T-helper 2 cell treated with Interferon-gamma antibody and Interleukin-4, amounts not matched to agents 5 μg/mL and 100 μg/mL, for 36 hours (primary cell): ENCODE measurements at regions not wholly inside any gene's neighbourhood (a gene's known extent, or its start where the extent isn't known, plus 50 kb on each side); places are given as distances from the start of the nearest gene placed in this dataset.

Source experiments
- DNase-seq: peaks from one replicate; pipeline ENCODE4 v3.0.0; 2021; ENCODE audit warnings: low spot score
- H3K27ac Mint-ChIP-seq: one replicate; pipeline ENCODE4 v1.8.0; 2021; ENCODE audit warnings: mild to moderate bottlenecking, mixed read lengths
- H3K27me3 Mint-ChIP-seq: one replicate; pipeline ENCODE4 v1.8.0; 2021; ENCODE audit warnings: low read depth, mixed read lengths
- H3K36me3 Mint-ChIP-seq: one replicate; pipeline ENCODE4 v1.8.0; 2021; ENCODE audit warnings: low read depth, mixed read lengths
- H3K4me1 Mint-ChIP-seq: one replicate; pipeline ENCODE4 v1.8.0; 2021; ENCODE audit warnings: low read depth, mixed read lengths
- H3K4me3 Mint-ChIP-seq: one replicate; pipeline ENCODE4 v1.8.0; 2022; ENCODE audit warnings: mild to moderate bottlenecking, moderate library complexity, mixed read lengths
- H3K9me3 Mint-ChIP-seq: one replicate; pipeline ENCODE4 v1.8.0; 2021; ENCODE audit warnings: mixed read lengths

- no peak for DNase-seq
Observed at GRCh38 chr14:71716041-71716772, 216.0 kb upstream of the RGS6 start.

GRCh38 chr14:71720978-71721624, 211.1 kb upstream of the RGS6 start:
- Mint-ChIP-seq H3K4me3 (no peak overlapping the region), H3K36me3 (peaks cover 38% of the 10 kb centered on the region), H3K4me1 (peaks cover 9% of the 10 kb centered on the region), H3K27me3 (no peaks in the 10 kb centered on the region), H3K9me3 (no peaks in the 10 kb centered on the region), H3K27ac (no peak overlapping the region)
- no peak for DNase-seq

More at GRCh38 chr14:71716041-71716772, 216.0 kb upstream of the RGS6 start:
- H3K27ac Mint-ChIP-seq, result no peak overlapping the region
- H3K4me1 Mint-ChIP-seq, result peaks cover 23% of the 10 kb centered on the region
- no peak overlapping the region for H3K4me3 Mint-ChIP-seq
- no peaks in the 10 kb centered on the region for H3K27me3 Mint-ChIP-seq
- H3K9me3 Mint-ChIP-seq, result no peaks in the 10 kb centered on the region
- peaks cover 43% of the 10 kb centered on the region for H3K36me3 Mint-ChIP-seq

- H3K36me3 Mint-ChIP-seq, result peaks cover 38% of the 10 kb centered on the region
- H3K27ac Mint-ChIP-seq, result no peak overlapping the region
- no peak for DNase-seq
- H3K9me3 Mint-ChIP-seq, result no peaks in the 10 kb centered on the region
- no peaks in the 10 kb centered on the region for H3K27me3 Mint-ChIP-seq
- peaks cover 9% of the 10 kb centered on the region for H3K4me1 Mint-ChIP-seq
- no peak overlapping the region for H3K4me3 Mint-ChIP-seq
Observed at GRCh38 chr14:71721791-71722190, 210.4 kb upstream of the RGS6 start.

GRCh38 chr14:71722885-71723284, 209.3 kb upstream of the RGS6 start:
- peaks cover 9% of the 10 kb centered on the region for H3K4me1 Mint-ChIP-seq
- no peaks in the 10 kb centered on the region for H3K9me3 Mint-ChIP-seq
- no peaks in the 10 kb centered on the region for H3K27me3 Mint-ChIP-seq
- H3K36me3 Mint-ChIP-seq, result peaks cover 37% of the 10 kb centered on the region
- H3K27ac Mint-ChIP-seq, result no peak overlapping the region
- no peak for DNase-seq
- H3K4me3 Mint-ChIP-seq, result no peak overlapping the region

GRCh38 chr14:71725922-71726579, 206.2 kb upstream of the RGS6 start:
- no peaks in the 10 kb centered on the region for H3K9me3 Mint-ChIP-seq
- H3K36me3 Mint-ChIP-seq, result peaks cover 41% of the 10 kb centered on the region
- no peaks in the 10 kb centered on the region for H3K27me3 Mint-ChIP-seq
- no peak overlapping the region for H3K27ac Mint-ChIP-seq
- H3K4me3 Mint-ChIP-seq, result no peak overlapping the region
- no peak for DNase-seq
- peaks cover 5% of the 10 kb centered on the region for H3K4me1 Mint-ChIP-seq

GRCh38 chr14:71726580-71727021, 205.6 kb upstream of the RGS6 start:
- no peaks in the 10 kb centered on the region for H3K9me3 Mint-ChIP-seq
- H3K27me3 Mint-ChIP-seq, result no peaks in the 10 kb centered on the region
- H3K4me1 Mint-ChIP-seq, result peaks cover 5% of the 10 kb centered on the region
- peaks cover 45% of the 10 kb centered on the region for H3K36me3 Mint-ChIP-seq
- H3K4me3 Mint-ChIP-seq, result no peak overlapping the region
- no peak overlapping the region for H3K27ac Mint-ChIP-seq
- DNase-seq, result no peak

GRCh38 chr14:71728386-71728785, 203.8 kb upstream of the RGS6 start:
- H3K36me3 Mint-ChIP-seq, result peaks cover 41% of the 10 kb centered on the region
- DNase-seq, result no peak
- no peak overlapping the region for H3K27ac Mint-ChIP-seq
- peaks cover 5% of the 10 kb centered on the region for H3K4me1 Mint-ChIP-seq
- H3K4me3 Mint-ChIP-seq, result no peak overlapping the region
- no peaks in the 10 kb centered on the region for H3K27me3 Mint-ChIP-seq
- H3K9me3 Mint-ChIP-seq, result no peaks in the 10 kb centered on the region

GRCh38 chr14:71729596-71729995, 202.6 kb upstream of the RGS6 start:
- H3K4me1 Mint-ChIP-seq, result peaks cover 5% of the 10 kb centered on the region
- no peak overlapping the region for H3K27ac Mint-ChIP-seq
- no peaks in the 10 kb centered on the region for H3K27me3 Mint-ChIP-seq
- no peak overlapping the region for H3K4me3 Mint-ChIP-seq
- H3K9me3 Mint-ChIP-seq, result no peaks in the 10 kb centered on the region
- peaks cover 48% of the 10 kb centered on the region for H3K36me3 Mint-ChIP-seq
- DNase-seq, result no peak

- Mint-ChIP-seq H3K36me3 (peaks cover 45% of the 10 kb centered on the region), H3K4me3 (no peak overlapping the region), H3K27ac (no peak overlapping the region), H3K4me1 (peaks cover 5% of the 10 kb centered on the region), H3K9me3 (no peaks in the 10 kb centered on the region), H3K27me3 (no peaks in the 10 kb centered on the region)
- DNase-seq, result no peak
Observed at GRCh38 chr14:71730471-71730870, 201.8 kb upstream of the RGS6 start.

GRCh38 chr14:71731096-71731495, 201.1 kb upstream of the RGS6 start:
- Mint-ChIP-seq H3K27ac (no peak overlapping the region), H3K27me3 (no peaks in the 10 kb centered on the region)

GRCh38 chr14:71733210-71733883, 198.9 kb upstream of the RGS6 start:
- no peaks in the 10 kb centered on the region for H3K9me3 Mint-ChIP-seq
- H3K4me1 Mint-ChIP-seq, result no peaks in the 10 kb centered on the region
- peaks cover 53% of the 10 kb centered on the region for H3K36me3 Mint-ChIP-seq
- no peaks in the 10 kb centered on the region for H3K27me3 Mint-ChIP-seq
- no peak for DNase-seq
- H3K27ac Mint-ChIP-seq, result no peak overlapping the region
- H3K4me3 Mint-ChIP-seq, result no peak overlapping the region

More at GRCh38 chr14:71731096-71731495, 201.1 kb upstream of the RGS6 start:
- H3K4me3 Mint-ChIP-seq, result no peak overlapping the region
- H3K9me3 Mint-ChIP-seq, result no peaks in the 10 kb centered on the region
- peaks cover 45% of the 10 kb centered on the region for H3K36me3 Mint-ChIP-seq
- DNase-seq, result no peak
- H3K4me1 Mint-ChIP-seq, result no peaks in the 10 kb centered on the region

- Mint-ChIP-seq H3K9me3 (no peaks in the 10 kb centered on the region), H3K4me1 (no peaks in the 10 kb centered on the region), H3K36me3 (peaks cover 61% of the 10 kb centered on the region), H3K27ac (no peak overlapping the region), H3K27me3 (no peaks in the 10 kb centered on the region), H3K4me3 (no peak overlapping the region)
- DNase-seq, result no peak
Observed at GRCh38 chr14:71734076-71734475, 198.2 kb upstream of the RGS6 start.

GRCh38 chr14:71734885-71735284, 197.3 kb upstream of the RGS6 start:
- H3K27ac Mint-ChIP-seq, result no peak overlapping the region
- H3K36me3 Mint-ChIP-seq, result peaks cover 55% of the 10 kb centered on the region
- no peaks in the 10 kb centered on the region for H3K27me3 Mint-ChIP-seq
- H3K9me3 Mint-ChIP-seq, result no peaks in the 10 kb centered on the region
- H3K4me3 Mint-ChIP-seq, result no peak overlapping the region
- peaks cover 1% of the 10 kb centered on the region for H3K4me1 Mint-ChIP-seq
- no peak for DNase-seq

GRCh38 chr14:71737760-71738159, 194.5 kb upstream of the RGS6 start:
- Mint-ChIP-seq H3K27me3 (no peaks in the 10 kb centered on the region), H3K36me3 (peaks cover 46% of the 10 kb centered on the region), H3K27ac (no peak overlapping the region), H3K9me3 (no peaks in the 10 kb centered on the region), H3K4me3 (no peak overlapping the region), H3K4me1 (peaks cover 1% of the 10 kb centered on the region)
- DNase-seq, result no peak
